GM12864 (cell line): ENCODE measurements at regions not wholly inside any gene's neighbourhood (a gene's known extent, or its start where the extent isn't known, plus 50 kb on each side); places are given as distances from the start of the nearest gene placed in this dataset.

ENCODE experiments used
- DNase-seq: peaks from one replicate; pipeline ENCODE4 v3.0.0-alpha.2; 2011; ENCODE audit warnings: low read depth
- H3K4me3 ChIP-seq: 2 replicates; pipeline ENCODE4 v1.5.1; 2011; ENCODE audit warnings: mild to moderate bottlenecking, low read depth, low read length, control low read depth
- CTCF ChIP-seq: IDR thresholded peaks from 2 replicates; pipeline ENCODE4 v1.5.1; 2011; ENCODE audit warnings: low read depth, mild to moderate bottlenecking, moderate library complexity, low read length, control low read depth, inconsistent platforms; ENCODE audit errors: missing control alignments

GRCh38 chr5:171676286-171676944, 109.2 kb upstream of the SMIM23 start:
- no peak for DNase-seq
- H3K4me3 ChIP-seq, result no peak overlapping the region
- no peak for TF ChIP-seq CTCF

- DNase-seq, result no peak
- TF ChIP-seq CTCF, result no peak
- H3K4me3 ChIP-seq, result no peak overlapping the region
Measured at GRCh38 chr5:171678646-171679045, 107.0 kb upstream of the SMIM23 start.

- no peak for TF ChIP-seq CTCF
- no peak overlapping the region for H3K4me3 ChIP-seq
- no peak for DNase-seq
Measured at GRCh38 chr5:171680485-171680884, 105.1 kb upstream of the SMIM23 start.

GRCh38 chr5:171681061-171681460, 104.6 kb upstream of the SMIM23 start:
- no peak for DNase-seq
- TF ChIP-seq CTCF, result no peak
- no peak overlapping the region for H3K4me3 ChIP-seq

GRCh38 chr5:171681677-171682076, 103.9 kb upstream of the SMIM23 start:
- TF ChIP-seq CTCF, result no peak
- DNase-seq, result no peak
- H3K4me3 ChIP-seq, result no peak overlapping the region

- DNase-seq, result no peak
- no peak for TF ChIP-seq CTCF
- H3K4me3 ChIP-seq, result no peak overlapping the region
Measured at GRCh38 chr5:171682801-171683200, 102.8 kb upstream of the SMIM23 start.

GRCh38 chr5:171684169-171684568, 101.4 kb upstream of the SMIM23 start:
- H3K4me3 ChIP-seq, result no peak overlapping the region
- TF ChIP-seq CTCF, result no peak
- DNase-seq, result no peak
